ENCODE measurements at regions not wholly inside any gene's neighbourhood (a gene's known extent, or its start where the extent isn't known, plus 50 kb on each side); places are given as distances from the start of the nearest gene placed in this dataset.

DNA sequence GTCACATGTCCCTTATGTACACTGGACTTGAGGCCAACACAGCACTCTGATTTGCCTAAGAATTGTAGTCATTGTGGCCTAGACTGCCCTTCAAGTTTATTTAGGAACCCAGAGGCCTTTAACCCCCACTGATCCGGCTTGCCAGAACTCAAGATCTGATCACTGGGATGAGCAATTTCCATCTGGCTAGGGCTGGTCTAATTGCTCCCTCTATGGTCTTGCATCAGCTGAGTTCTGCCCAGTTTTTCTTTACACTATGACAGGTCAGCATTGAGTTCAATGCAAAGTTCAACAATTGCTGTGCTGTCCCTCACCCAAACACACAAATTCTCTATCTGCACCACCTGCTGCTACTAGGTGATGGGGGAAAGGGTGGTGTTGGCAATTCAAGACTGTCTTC, 146.9 kb upstream of the MDGA2 start:
- WGBS: 36% methylated on average over 1 of the region's 1 CpG
- H3K9me3 ChIP-seq (ENCODE audit: control insufficient read depth in 4 of 4, low read length in 3 of 4): no peaks in the 10 kb centered on the region

DNA sequence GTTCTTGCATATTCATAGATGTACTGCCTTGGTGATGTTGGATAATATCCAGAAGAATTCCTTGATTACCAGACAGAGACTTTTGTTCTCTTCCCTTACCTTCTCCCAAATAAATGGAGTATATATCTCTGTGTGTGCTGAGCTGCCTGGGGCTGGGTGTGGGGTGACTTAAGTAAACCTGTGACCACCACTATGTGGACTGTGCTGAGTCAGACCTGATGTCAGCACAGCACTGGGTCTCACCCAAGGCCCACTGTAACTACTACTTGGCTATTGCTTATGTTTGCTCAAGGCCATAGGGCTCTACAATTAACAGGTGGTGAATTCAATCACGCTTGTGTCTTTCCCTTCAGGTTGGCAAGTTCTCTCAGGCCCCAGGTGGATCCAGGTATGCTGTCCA, 145.7 kb upstream of the MDGA2 start:
- Histone ChIP-seq H3K9ac (ENCODE audit: low read depth in 1 of 2, low read length in 2 of 2) (no peak overlapping the region), H3K9me3 (ENCODE audit: control insufficient read depth in 4 of 4, low read length in 3 of 4) (no peaks in the 10 kb centered on the region), H3K36me3 (ENCODE audit: control insufficient read depth in 4 of 4, insufficient read depth in 3 of 4, low read depth in 1 of 4, low read length in 3 of 4) (no peaks in the 10 kb centered on the region), H3K27me3 (ENCODE audit: control insufficient read depth in 4 of 4, insufficient read depth in 4 of 4, low read length in 3 of 4) (no peaks in the 10 kb centered on the region), H3K27ac (ENCODE audit: low read depth in 1 of 2, low read length in 2 of 2) (no peak overlapping the region), H3K4me1 (ENCODE audit: control insufficient read depth in 4 of 4, insufficient read depth in 4 of 4, low read length in 3 of 4) (no peaks in the 10 kb centered on the region), H3K4me3 (ENCODE audit: low read depth in 1 of 3, low read length in 3 of 3) (no peak overlapping the region)
- WGBS: 81% methylated on average over 1 of the region's 1 CpG
- DNase-seq (ENCODE audit: low spot score): no peak
- TF ChIP-seq, protein P1, sequence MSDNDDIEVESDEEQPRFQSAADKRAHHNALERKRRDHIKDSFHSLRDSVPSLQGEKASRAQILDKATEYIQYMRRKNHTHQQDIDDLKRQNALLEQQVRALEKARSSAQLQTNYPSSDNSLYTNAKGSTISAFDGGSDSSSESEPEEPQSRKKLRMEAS (IDR thresholded peaks at IDR 0.05): no peak
- no peak for TF ChIP-seq EGR1 (IDR thresholded peaks at IDR 0.05; ENCODE audit: low read depth in 2 of 2)
- TF ChIP-seq RXRA (IDR thresholded peaks at IDR 0.05): no peak
- no peak for TF ChIP-seq FOXA1 (IDR thresholded peaks at IDR 0.05)
- TF ChIP-seq, protein P2, sequence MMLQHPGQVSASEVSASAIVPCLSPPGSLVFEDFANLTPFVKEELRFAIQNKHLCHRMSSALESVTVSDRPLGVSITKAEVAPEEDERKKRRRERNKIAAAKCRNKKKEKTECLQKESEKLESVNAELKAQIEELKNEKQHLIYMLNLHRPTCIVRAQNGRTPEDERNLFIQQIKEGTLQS (IDR thresholded peaks at IDR 0.05): no peak
- TF ChIP-seq NR2F2 (IDR thresholded peaks at IDR 0.05): no peak
- no peak for TF ChIP-seq JUND (IDR thresholded peaks at IDR 0.05)
- TF ChIP-seq HNF4G (IDR thresholded peaks at IDR 0.05): no peak
- TF ChIP-seq TAF1 (conservative IDR thresholded peaks at IDR 0.05): no peak
- TF ChIP-seq, protein P3, sequence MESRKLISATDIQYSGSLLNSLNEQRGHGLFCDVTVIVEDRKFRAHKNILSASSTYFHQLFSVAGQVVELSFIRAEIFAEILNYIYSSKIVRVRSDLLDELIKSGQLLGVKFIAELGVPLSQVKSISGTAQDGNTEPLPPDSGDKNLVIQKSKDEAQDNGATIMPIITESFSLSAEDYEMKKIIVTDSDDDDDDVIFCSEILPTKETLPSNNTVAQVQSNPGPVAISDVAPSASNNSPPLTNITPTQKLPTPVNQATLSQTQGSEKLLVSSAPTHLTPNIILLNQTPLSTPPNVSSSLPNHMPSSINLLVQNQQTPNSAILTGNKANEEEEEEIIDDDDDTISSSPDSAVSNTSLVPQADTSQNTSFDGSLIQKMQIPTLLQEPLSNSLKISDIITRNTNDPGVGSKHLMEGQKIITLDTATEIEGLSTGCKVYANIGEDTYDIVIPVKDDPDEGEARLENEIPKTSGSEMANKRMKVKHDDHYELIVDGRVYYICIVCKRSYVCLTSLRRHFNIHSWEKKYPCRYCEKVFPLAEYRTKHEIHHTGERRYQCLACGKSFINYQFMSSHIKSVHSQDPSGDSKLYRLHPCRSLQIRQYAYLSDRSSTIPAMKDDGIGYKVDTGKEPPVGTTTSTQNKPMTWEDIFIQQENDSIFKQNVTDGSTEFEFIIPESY (IDR thresholded peaks at IDR 0.05): no peak
- TF ChIP-seq FOXA2 (IDR thresholded peaks at IDR 0.05): no peak
- TF ChIP-seq SP1 (IDR thresholded peaks at IDR 0.05): no peak
- TF ChIP-seq RAD21 (IDR thresholded peaks at IDR 0.05): no peak
- TF ChIP-seq YY1 (IDR thresholded peaks at IDR 0.05): no peak
- TF ChIP-seq GABPA (IDR thresholded peaks at IDR 0.05 in 1 of 2, conservative IDR thresholded peaks at IDR 0.05 in 1 of 2): no peak
- TF ChIP-seq, protein P4, sequence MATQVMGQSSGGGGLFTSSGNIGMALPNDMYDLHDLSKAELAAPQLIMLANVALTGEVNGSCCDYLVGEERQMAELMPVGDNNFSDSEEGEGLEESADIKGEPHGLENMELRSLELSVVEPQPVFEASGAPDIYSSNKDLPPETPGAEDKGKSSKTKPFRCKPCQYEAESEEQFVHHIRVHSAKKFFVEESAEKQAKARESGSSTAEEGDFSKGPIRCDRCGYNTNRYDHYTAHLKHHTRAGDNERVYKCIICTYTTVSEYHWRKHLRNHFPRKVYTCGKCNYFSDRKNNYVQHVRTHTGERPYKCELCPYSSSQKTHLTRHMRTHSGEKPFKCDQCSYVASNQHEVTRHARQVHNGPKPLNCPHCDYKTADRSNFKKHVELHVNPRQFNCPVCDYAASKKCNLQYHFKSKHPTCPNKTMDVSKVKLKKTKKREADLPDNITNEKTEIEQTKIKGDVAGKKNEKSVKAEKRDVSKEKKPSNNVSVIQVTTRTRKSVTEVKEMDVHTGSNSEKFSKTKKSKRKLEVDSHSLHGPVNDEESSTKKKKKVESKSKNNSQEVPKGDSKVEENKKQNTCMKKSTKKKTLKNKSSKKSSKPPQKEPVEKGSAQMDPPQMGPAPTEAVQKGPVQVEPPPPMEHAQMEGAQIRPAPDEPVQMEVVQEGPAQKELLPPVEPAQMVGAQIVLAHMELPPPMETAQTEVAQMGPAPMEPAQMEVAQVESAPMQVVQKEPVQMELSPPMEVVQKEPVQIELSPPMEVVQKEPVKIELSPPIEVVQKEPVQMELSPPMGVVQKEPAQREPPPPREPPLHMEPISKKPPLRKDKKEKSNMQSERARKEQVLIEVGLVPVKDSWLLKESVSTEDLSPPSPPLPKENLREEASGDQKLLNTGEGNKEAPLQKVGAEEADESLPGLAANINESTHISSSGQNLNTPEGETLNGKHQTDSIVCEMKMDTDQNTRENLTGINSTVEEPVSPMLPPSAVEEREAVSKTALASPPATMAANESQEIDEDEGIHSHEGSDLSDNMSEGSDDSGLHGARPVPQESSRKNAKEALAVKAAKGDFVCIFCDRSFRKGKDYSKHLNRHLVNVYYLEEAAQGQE (IDR thresholded peaks at IDR 0.05): no peak

More for the DNA sequence above, 146.9 kb upstream of the MDGA2 start:
- no peak overlapping the region for H3K4me3 ChIP-seq (ENCODE audit: low read depth in 1 of 3, low read length in 3 of 3)
- no peaks in the 10 kb centered on the region for H3K36me3 ChIP-seq (ENCODE audit: control insufficient read depth in 4 of 4, insufficient read depth in 3 of 4, low read depth in 1 of 4, low read length in 3 of 4)
- H3K27ac ChIP-seq (ENCODE audit: low read depth in 1 of 2, low read length in 2 of 2): no peak overlapping the region
- TF ChIP-seq JUND (IDR thresholded peaks at IDR 0.05) (no peak), GABPA (IDR thresholded peaks at IDR 0.05 in 1 of 2, conservative IDR thresholded peaks at IDR 0.05 in 1 of 2) (no peak), NR2F2 (IDR thresholded peaks at IDR 0.05) (no peak), HNF4G (IDR thresholded peaks at IDR 0.05) (no peak), RAD21 (IDR thresholded peaks at IDR 0.05) (no peak), RXRA (IDR thresholded peaks at IDR 0.05) (no peak), FOXA2 (IDR thresholded peaks at IDR 0.05) (no peak), FOXA1 (IDR thresholded peaks at IDR 0.05) (no peak), TAF1 (conservative IDR thresholded peaks at IDR 0.05) (no peak), HNF4A (conservative IDR thresholded peaks at IDR 0.05) (no peak), EGR1 (IDR thresholded peaks at IDR 0.05; ENCODE audit: low read depth in 2 of 2) (no peak), SP1 (IDR thresholded peaks at IDR 0.05) (no peak)
- TF ChIP-seq, protein P5, sequence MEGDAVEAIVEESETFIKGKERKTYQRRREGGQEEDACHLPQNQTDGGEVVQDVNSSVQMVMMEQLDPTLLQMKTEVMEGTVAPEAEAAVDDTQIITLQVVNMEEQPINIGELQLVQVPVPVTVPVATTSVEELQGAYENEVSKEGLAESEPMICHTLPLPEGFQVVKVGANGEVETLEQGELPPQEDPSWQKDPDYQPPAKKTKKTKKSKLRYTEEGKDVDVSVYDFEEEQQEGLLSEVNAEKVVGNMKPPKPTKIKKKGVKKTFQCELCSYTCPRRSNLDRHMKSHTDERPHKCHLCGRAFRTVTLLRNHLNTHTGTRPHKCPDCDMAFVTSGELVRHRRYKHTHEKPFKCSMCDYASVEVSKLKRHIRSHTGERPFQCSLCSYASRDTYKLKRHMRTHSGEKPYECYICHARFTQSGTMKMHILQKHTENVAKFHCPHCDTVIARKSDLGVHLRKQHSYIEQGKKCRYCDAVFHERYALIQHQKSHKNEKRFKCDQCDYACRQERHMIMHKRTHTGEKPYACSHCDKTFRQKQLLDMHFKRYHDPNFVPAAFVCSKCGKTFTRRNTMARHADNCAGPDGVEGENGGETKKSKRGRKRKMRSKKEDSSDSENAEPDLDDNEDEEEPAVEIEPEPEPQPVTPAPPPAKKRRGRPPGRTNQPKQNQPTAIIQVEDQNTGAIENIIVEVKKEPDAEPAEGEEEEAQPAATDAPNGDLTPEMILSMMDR (IDR thresholded peaks at IDR 0.05; ENCODE audit: low read depth, low read length, missing input control): no peak
- TF ChIP-seq, protein P1 (IDR thresholded peaks at IDR 0.05): no peak
- TF ChIP-seq, protein P2 (IDR thresholded peaks at IDR 0.05): no peak
- TF ChIP-seq, protein P3 (IDR thresholded peaks at IDR 0.05): no peak
- no peaks in the 10 kb centered on the region for H3K27me3 ChIP-seq (ENCODE audit: control insufficient read depth in 4 of 4, insufficient read depth in 4 of 4, low read length in 3 of 4)
- no peak overlapping the region for H3K9ac ChIP-seq (ENCODE audit: low read depth in 1 of 2, low read length in 2 of 2)
- DNase-seq (ENCODE audit: low spot score): no peak
- no peaks in the 10 kb centered on the region for H3K4me1 ChIP-seq (ENCODE audit: control insufficient read depth in 4 of 4, insufficient read depth in 4 of 4, low read length in 3 of 4)
